ENCODE measurements at regions not wholly inside any gene's neighbourhood (a gene's known extent, or its start where the extent isn't known, plus 50 kb on each side); places are given as distances from the start of the nearest gene placed in this dataset.

DNA sequence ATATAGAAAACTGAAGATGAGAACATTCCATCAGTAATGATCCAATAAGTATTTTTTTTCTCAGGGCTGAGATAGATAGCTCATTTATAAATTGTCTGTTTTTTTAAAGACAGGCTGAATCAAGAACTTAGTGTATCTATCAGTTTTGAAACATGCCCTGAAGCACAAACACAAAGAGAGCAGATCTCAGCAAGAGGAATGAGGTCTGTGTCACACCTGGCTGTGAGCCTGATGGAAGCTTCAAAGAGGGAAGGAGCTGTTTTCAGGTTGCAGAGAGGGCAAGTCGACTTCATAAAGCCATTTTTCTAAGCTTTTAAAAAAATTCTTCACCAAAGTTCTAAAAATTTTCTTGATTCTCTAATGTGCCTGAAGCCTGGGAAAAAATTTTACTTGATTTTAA is 434.9 kb downstream of the PDGFC start:
- no peaks in the 10 kb centered on the region for H3K36me3 ChIP-seq (ENCODE audit: control insufficient read depth, insufficient read depth, low read length)
- peaks cover 3% of the 10 kb centered on the region for H3K4me1 ChIP-seq (ENCODE audit: control insufficient read depth, insufficient read depth, low read length)
- Mint-ChIP-seq H3K9me3 (peaks cover 9% of the 10 kb centered on the region), H3K27me3 (ENCODE audit: insufficient read depth) (no peaks in the 10 kb centered on the region), H3K27ac (no peak overlapping the region), H3K4me3 (no peak overlapping the region), H3K36me3 (ENCODE audit: low read depth) (no peaks in the 10 kb centered on the region), H3K4me1 (peaks cover 2% of the 10 kb centered on the region)
- H3K27me3 ChIP-seq (ENCODE audit: control insufficient read depth, insufficient read depth, low read length, poor library complexity, severe bottlenecking): no peaks in the 10 kb centered on the region
- TF ChIP-seq, protein P1, sequence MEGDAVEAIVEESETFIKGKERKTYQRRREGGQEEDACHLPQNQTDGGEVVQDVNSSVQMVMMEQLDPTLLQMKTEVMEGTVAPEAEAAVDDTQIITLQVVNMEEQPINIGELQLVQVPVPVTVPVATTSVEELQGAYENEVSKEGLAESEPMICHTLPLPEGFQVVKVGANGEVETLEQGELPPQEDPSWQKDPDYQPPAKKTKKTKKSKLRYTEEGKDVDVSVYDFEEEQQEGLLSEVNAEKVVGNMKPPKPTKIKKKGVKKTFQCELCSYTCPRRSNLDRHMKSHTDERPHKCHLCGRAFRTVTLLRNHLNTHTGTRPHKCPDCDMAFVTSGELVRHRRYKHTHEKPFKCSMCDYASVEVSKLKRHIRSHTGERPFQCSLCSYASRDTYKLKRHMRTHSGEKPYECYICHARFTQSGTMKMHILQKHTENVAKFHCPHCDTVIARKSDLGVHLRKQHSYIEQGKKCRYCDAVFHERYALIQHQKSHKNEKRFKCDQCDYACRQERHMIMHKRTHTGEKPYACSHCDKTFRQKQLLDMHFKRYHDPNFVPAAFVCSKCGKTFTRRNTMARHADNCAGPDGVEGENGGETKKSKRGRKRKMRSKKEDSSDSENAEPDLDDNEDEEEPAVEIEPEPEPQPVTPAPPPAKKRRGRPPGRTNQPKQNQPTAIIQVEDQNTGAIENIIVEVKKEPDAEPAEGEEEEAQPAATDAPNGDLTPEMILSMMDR (conservative IDR thresholded peaks at IDR 0.05): no peak
- 56% methylated on average over 1 of the region's 1 CpG; no CpG with 5 or more reads in 1 of the 2 experiments for WGBS, 2 experiments (ENCODE audit: insufficient coverage in 1 of 2, insufficient read length in 1 of 2)
- H3K4me3 ChIP-seq (ENCODE audit: low read length): no peak overlapping the region
- H3K9ac ChIP-seq (ENCODE audit: extremely low read depth, low read length, poor library complexity, severe bottlenecking): no peak overlapping the region
- DNase-seq: no peak
- no peaks in the 10 kb centered on the region for H3K9me3 ChIP-seq (ENCODE audit: control insufficient read depth, low read length)
- H3K27ac ChIP-seq (ENCODE audit: low read depth, low read length): no peak overlapping the region

DNA sequence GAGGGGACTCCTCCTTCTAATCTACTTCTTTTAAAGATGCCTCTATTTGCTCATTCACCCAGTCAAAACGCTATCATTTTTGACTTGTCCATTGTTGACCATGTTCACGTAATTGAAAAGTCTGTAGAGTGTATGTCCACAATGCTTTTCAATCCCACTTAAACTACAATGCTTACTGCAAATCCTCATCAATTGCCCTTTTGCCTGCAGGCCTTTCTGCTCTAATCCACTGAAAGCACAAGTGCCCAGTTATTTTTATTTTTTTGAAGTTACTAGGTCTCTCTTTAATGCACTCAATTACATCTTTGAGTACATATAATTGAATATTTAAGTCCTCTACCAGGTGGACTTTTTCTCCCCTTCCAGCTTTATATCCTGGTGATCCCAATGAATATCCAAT is 437.4 kb downstream of the PDGFC start:
- no peak for DNase-seq
- TF ChIP-seq, protein P1 (conservative IDR thresholded peaks at IDR 0.05): no peak
- H3K36me3 ChIP-seq (ENCODE audit: control insufficient read depth, insufficient read depth, low read length): no peaks in the 10 kb centered on the region
- no peaks in the 10 kb centered on the region for H3K9me3 ChIP-seq (ENCODE audit: control insufficient read depth, low read length)
- H3K27ac Mint-ChIP-seq: no peak overlapping the region
- 92 to 97% methylated on average over 2 of the region's 2 CpGs for WGBS, 2 experiments (ENCODE audit: insufficient coverage in 1 of 2, insufficient read length in 1 of 2)
- peaks cover 11% of the 10 kb centered on the region for H3K4me1 ChIP-seq (ENCODE audit: control insufficient read depth, insufficient read depth, low read length)
- H3K27me3 ChIP-seq (ENCODE audit: control insufficient read depth, insufficient read depth, low read length, poor library complexity, severe bottlenecking): no peaks in the 10 kb centered on the region
- H3K36me3 Mint-ChIP-seq (ENCODE audit: low read depth): no peaks in the 10 kb centered on the region
- H3K27me3 Mint-ChIP-seq (ENCODE audit: insufficient read depth): no peaks in the 10 kb centered on the region
- H3K4me3 Mint-ChIP-seq: no peak overlapping the region
- H3K9me3 Mint-ChIP-seq: peaks cover 9% of the 10 kb centered on the region
- no peak overlapping the region for H3K27ac ChIP-seq (ENCODE audit: low read depth, low read length)
- H3K4me1 Mint-ChIP-seq: peaks cover 17% of the 10 kb centered on the region
- no peak overlapping the region for H3K4me3 ChIP-seq (ENCODE audit: low read length)
- H3K9ac ChIP-seq (ENCODE audit: extremely low read depth, low read length, poor library complexity, severe bottlenecking): no peak overlapping the region

DNA sequence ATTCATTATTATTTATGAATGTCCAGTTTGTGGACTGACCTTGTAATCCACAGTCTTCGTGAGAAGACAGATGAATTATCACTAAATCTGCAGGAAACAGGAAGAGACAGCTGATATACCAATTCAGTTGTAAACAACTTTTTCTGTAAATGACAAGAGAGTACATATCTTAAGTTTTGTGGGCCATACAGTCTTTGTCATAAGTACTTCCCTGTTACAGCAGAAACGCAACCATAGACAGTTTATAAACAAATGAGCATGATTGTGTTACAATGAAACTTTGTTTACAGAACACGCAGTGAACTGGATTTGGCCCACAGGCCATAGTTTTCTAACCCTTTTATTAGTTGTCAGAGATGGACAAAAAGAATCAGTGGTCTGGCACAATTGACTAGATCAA is 443.4 kb downstream of the PDGFC start:
- no peaks in the 10 kb centered on the region for H3K36me3 Mint-ChIP-seq (ENCODE audit: low read depth)
- 89 to 93% methylated on average over 3 of the region's 3 CpGs for WGBS, 2 experiments (ENCODE audit: insufficient coverage in 1 of 2, insufficient read length in 1 of 2)
- H3K9ac ChIP-seq (ENCODE audit: extremely low read depth, low read length, poor library complexity, severe bottlenecking): no peak overlapping the region
- no peaks in the 10 kb centered on the region for H3K9me3 ChIP-seq (ENCODE audit: control insufficient read depth, low read length)
- no peaks in the 10 kb centered on the region for H3K36me3 ChIP-seq (ENCODE audit: control insufficient read depth, insufficient read depth, low read length)
- H3K4me1 ChIP-seq (ENCODE audit: control insufficient read depth, insufficient read depth, low read length): peaks cover 11% of the 10 kb centered on the region
- H3K27me3 ChIP-seq (ENCODE audit: control insufficient read depth, insufficient read depth, low read length, poor library complexity, severe bottlenecking): no peaks in the 10 kb centered on the region
- peaks cover 17% of the 10 kb centered on the region for H3K4me1 Mint-ChIP-seq
- H3K27me3 Mint-ChIP-seq (ENCODE audit: insufficient read depth): no peaks in the 10 kb centered on the region
- H3K4me3 Mint-ChIP-seq: no peak overlapping the region
- H3K4me3 ChIP-seq (ENCODE audit: low read length): no peak overlapping the region
- no peak overlapping the region for H3K27ac Mint-ChIP-seq
- DNase-seq: no peak
- TF ChIP-seq, protein P1 (conservative IDR thresholded peaks at IDR 0.05): no peak
- H3K9me3 Mint-ChIP-seq: peaks cover 5% of the 10 kb centered on the region
- no peak overlapping the region for H3K27ac ChIP-seq (ENCODE audit: low read depth, low read length)
